ENCODE measurements at regions not wholly inside any gene's neighbourhood (a gene's known extent, or its start where the extent isn't known, plus 50 kb on each side); places are given as distances from the start of the nearest gene placed in this dataset.

GRCh38 chrX:111009256-111009655 lies 86.7 kb upstream of the PAK3 start:
- DNase-seq (ENCODE audit: low read depth, low spot score), result no peak
- H3K4me3 ChIP-seq, result no peak overlapping the region
- no peaks in the 10 kb centered on the region for H3K36me3 ChIP-seq (ENCODE audit: insufficient read depth, low read length)
- no peak for TF ChIP-seq FOXP2 (optimal IDR thresholded peaks at IDR 0.05; ENCODE audit: control extremely low read depth, extremely low read length, insufficient read depth)
- no peak for TF ChIP-seq POLR2AphosphoS5 (IDR thresholded peaks at IDR 0.05; ENCODE audit: borderline replicate concordance, low read depth, low read length)
- no peak for TF ChIP-seq EZH2 (IDR thresholded peaks at IDR 0.05)
- H3K27ac ChIP-seq, result no peak overlapping the region
- H3K9me3 ChIP-seq (ENCODE audit: low read depth, low read length), result no peaks in the 10 kb centered on the region
- no peak overlapping the region for H3K9ac ChIP-seq (ENCODE audit: insufficient read length)

GRCh38 chrX:111008126-111008525 lies 87.9 kb upstream of the PAK3 start:
- no peak overlapping the region for H3K27ac ChIP-seq
- H3K36me3 ChIP-seq (ENCODE audit: insufficient read depth, low read length), result no peaks in the 10 kb centered on the region
- H3K9me3 ChIP-seq (ENCODE audit: low read depth, low read length), result no peaks in the 10 kb centered on the region
- TF ChIP-seq POLR2AphosphoS5 (IDR thresholded peaks at IDR 0.05; ENCODE audit: borderline replicate concordance, low read depth, low read length) (no peak), EZH2 (IDR thresholded peaks at IDR 0.05) (no peak), FOXP2 (optimal IDR thresholded peaks at IDR 0.05; ENCODE audit: control extremely low read depth, extremely low read length, insufficient read depth) (no peak)
- no peak for DNase-seq (ENCODE audit: low read depth, low spot score)
- H3K4me3 ChIP-seq, result no peak overlapping the region
- H3K9ac ChIP-seq (ENCODE audit: insufficient read length), result no peak overlapping the region

GRCh38 chrX:111007238-111007637 lies 88.8 kb upstream of the PAK3 start:
- H3K9me3 ChIP-seq (ENCODE audit: low read depth, low read length), result no peaks in the 10 kb centered on the region
- H3K36me3 ChIP-seq (ENCODE audit: insufficient read depth, low read length), result no peaks in the 10 kb centered on the region
- no peak overlapping the region for H3K9ac ChIP-seq (ENCODE audit: insufficient read length)
- no peak overlapping the region for H3K4me3 ChIP-seq
- no peak for DNase-seq (ENCODE audit: low read depth, low spot score)
- TF ChIP-seq EZH2 (IDR thresholded peaks at IDR 0.05) (no peak), FOXP2 (optimal IDR thresholded peaks at IDR 0.05; ENCODE audit: control extremely low read depth, extremely low read length, insufficient read depth) (no peak), POLR2AphosphoS5 (IDR thresholded peaks at IDR 0.05; ENCODE audit: borderline replicate concordance, low read depth, low read length) (no peak)
- no peak overlapping the region for H3K27ac ChIP-seq

DNA sequence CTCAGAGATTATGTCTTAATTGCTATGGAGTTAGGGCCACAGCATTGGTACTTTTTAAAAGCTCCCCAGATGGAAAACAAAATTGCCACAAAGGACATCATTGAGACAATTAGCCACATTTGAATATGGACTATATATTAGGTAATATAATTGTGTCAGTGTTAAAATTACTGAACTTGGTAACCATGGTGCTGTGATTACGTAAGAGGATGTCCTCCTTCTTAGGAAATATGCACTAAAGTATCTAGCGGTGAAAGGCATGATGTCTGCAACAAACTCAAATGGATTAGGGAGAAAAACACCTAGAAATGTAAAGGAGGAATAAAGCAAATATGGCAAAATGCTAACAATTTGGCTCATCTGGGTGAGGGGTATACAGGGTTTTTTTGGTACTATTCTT lies 89.9 kb upstream of the PAK3 start:
- H3K4me3 ChIP-seq, result no peak overlapping the region
- no peak overlapping the region for H3K9ac ChIP-seq (ENCODE audit: insufficient read length)
- H3K36me3 ChIP-seq (ENCODE audit: insufficient read depth, low read length), result no peaks in the 10 kb centered on the region
- TF ChIP-seq FOXP2 (optimal IDR thresholded peaks at IDR 0.05; ENCODE audit: control extremely low read depth, extremely low read length, insufficient read depth), result no peak
- TF ChIP-seq POLR2AphosphoS5 (IDR thresholded peaks at IDR 0.05; ENCODE audit: borderline replicate concordance, low read depth, low read length), result no peak
- TF ChIP-seq EZH2 (IDR thresholded peaks at IDR 0.05), result no peak
- no peak for DNase-seq (ENCODE audit: low read depth, low spot score)
- no peaks in the 10 kb centered on the region for H3K9me3 ChIP-seq (ENCODE audit: low read depth, low read length)
- H3K27ac ChIP-seq, result no peak overlapping the region

DNA sequence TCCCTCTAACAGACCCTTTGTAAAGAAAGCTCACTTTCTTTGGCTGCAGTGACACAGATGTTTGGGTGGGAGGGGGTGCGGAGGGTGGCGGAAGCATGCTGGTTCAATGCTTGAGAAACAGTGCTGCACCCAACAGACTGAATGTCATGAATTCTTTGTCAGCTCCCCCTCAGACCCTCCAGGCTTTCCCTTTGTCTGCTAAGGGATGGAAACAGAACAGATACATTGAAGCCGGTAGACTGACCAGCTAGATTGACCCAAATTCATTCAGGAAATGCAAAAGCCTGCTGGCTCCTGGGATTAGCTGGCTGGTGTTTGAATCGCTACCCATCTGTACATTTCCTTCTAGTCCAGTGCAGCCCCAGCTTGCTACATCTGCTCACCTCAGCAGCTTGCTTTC lies 90.8 kb upstream of the PAK3 start:
- no peak for DNase-seq (ENCODE audit: low read depth, low spot score)
- Histone ChIP-seq H3K36me3 (ENCODE audit: insufficient read depth, low read length) (no peaks in the 10 kb centered on the region), H3K27ac (no peak overlapping the region), H3K9me3 (ENCODE audit: low read depth, low read length) (no peaks in the 10 kb centered on the region), H3K9ac (ENCODE audit: insufficient read length) (no peak overlapping the region), H3K4me3 (no peak overlapping the region)
- no peak for TF ChIP-seq EZH2 (IDR thresholded peaks at IDR 0.05)
- no peak for TF ChIP-seq FOXP2 (optimal IDR thresholded peaks at IDR 0.05; ENCODE audit: control extremely low read depth, extremely low read length, insufficient read depth)
- no peak for TF ChIP-seq POLR2AphosphoS5 (IDR thresholded peaks at IDR 0.05; ENCODE audit: borderline replicate concordance, low read depth, low read length)

GRCh38 chrX:111003118-111003517 lies 92.9 kb upstream of the PAK3 start:
- Histone ChIP-seq H3K9ac (ENCODE audit: insufficient read length) (no peak overlapping the region), H3K36me3 (ENCODE audit: insufficient read depth, low read length) (no peaks in the 10 kb centered on the region), H3K9me3 (ENCODE audit: low read depth, low read length) (no peaks in the 10 kb centered on the region), H3K4me3 (no peak overlapping the region), H3K27ac (no peak overlapping the region)
- TF ChIP-seq POLR2AphosphoS5 (IDR thresholded peaks at IDR 0.05; ENCODE audit: borderline replicate concordance, low read depth, low read length), result no peak
- no peak for TF ChIP-seq FOXP2 (optimal IDR thresholded peaks at IDR 0.05; ENCODE audit: control extremely low read depth, extremely low read length, insufficient read depth)
- no peak for TF ChIP-seq EZH2 (IDR thresholded peaks at IDR 0.05)
- DNase-seq (ENCODE audit: low read depth, low spot score), result no peak

DNA sequence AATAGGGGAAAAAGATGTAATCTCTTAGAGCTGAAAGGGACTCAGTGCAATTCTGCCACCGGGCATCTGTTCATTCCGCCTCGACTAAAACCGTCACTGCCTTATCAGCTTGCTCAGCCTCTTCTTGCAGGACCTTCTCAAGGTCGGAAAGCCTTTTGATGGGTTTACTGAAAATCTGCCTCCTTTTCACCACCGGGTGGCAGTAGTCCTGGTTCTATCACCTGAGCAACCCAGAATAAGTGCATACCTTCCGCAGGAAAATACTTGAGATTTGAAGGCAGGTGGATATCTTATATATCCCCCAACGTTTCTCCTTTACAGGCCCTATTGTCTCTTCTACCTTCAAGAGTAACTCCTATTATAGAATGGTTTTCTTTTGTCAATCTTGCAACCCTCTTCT lies 103.4 kb upstream of the PAK3 start:
- H3K36me3 ChIP-seq (ENCODE audit: insufficient read depth, low read length), result no peaks in the 10 kb centered on the region
- H3K9me3 ChIP-seq (ENCODE audit: low read depth, low read length), result no peaks in the 10 kb centered on the region
- no peak overlapping the region for H3K9ac ChIP-seq (ENCODE audit: insufficient read length)
- no peak overlapping the region for H3K27ac ChIP-seq
- no peak for DNase-seq (ENCODE audit: low read depth, low spot score)
- no peak for TF ChIP-seq EZH2 (IDR thresholded peaks at IDR 0.05)
- no peak for TF ChIP-seq FOXP2 (optimal IDR thresholded peaks at IDR 0.05; ENCODE audit: control extremely low read depth, extremely low read length, insufficient read depth)
- no peak overlapping the region for H3K4me3 ChIP-seq

DNA sequence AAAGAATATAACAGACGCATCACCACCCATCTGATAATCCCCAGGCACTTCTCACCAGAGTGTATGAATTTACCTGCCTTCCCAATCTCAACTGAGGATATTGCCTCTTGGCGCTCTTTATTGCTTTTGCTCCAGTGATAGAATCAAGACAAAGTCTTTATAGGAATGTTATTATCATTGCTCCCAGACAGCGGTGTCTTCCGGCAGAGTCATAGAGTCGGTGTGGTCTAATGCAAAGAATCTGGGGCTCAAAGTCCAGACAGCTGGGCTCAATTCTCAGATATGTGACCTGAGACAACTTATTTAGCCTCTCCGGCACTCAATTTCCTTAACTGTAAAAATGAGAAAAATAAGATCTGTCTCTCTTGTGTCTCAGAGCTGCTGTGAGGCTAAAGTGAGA lies 106.1 kb upstream of the PAK3 start:
- no peak overlapping the region for H3K4me3 ChIP-seq
- TF ChIP-seq EZH2 (IDR thresholded peaks at IDR 0.05) (no peak), FOXP2 (optimal IDR thresholded peaks at IDR 0.05; ENCODE audit: control extremely low read depth, extremely low read length, insufficient read depth) (no peak), POLR2AphosphoS5 (IDR thresholded peaks at IDR 0.05; ENCODE audit: borderline replicate concordance, low read depth, low read length) (no peak)
- no peak overlapping the region for H3K27ac ChIP-seq
- H3K9me3 ChIP-seq (ENCODE audit: low read depth, low read length), result no peaks in the 10 kb centered on the region
- no peaks in the 10 kb centered on the region for H3K36me3 ChIP-seq (ENCODE audit: insufficient read depth, low read length)
- H3K9ac ChIP-seq (ENCODE audit: insufficient read length), result no peak overlapping the region
- DNase-seq (ENCODE audit: low read depth, low spot score), result no peak

DNA sequence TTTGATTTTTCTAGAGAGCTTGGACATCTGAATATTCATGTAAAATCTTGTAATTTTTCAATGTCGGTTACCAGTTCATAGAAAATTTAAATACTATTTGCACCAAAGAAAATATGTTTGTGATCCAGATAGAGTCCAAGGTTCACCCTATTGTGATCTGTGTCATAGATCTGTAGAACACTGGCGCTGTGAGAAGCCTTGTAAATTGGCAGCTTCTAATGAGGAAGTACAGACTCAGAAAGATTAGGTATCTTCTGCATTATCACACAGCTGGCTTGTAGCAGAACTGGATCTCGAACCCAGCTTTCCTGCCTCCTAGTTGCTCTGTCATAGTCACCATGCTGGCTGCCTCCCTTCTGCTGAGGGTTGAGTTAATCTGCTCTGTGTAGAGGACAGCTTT lies 106.5 kb upstream of the PAK3 start:
- Histone ChIP-seq H3K36me3 (ENCODE audit: insufficient read depth, low read length) (no peaks in the 10 kb centered on the region), H3K4me3 (no peak overlapping the region), H3K9me3 (ENCODE audit: low read depth, low read length) (no peaks in the 10 kb centered on the region), H3K9ac (ENCODE audit: insufficient read length) (no peak overlapping the region), H3K27ac (no peak overlapping the region)
- TF ChIP-seq FOXP2 (optimal IDR thresholded peaks at IDR 0.05; ENCODE audit: control extremely low read depth, extremely low read length, insufficient read depth), result no peak
- no peak for TF ChIP-seq EZH2 (IDR thresholded peaks at IDR 0.05)
- no peak for DNase-seq (ENCODE audit: low read depth, low spot score)

Data from SK-N-MC (cell line).